B cell (primary cell): ENCODE measurements at regions not wholly inside any gene's neighbourhood (a gene's known extent, or its start where the extent isn't known, plus 50 kb on each side); places are given as distances from the start of the nearest gene placed in this dataset.

ENCODE experiments used
- ATAC-seq: fragments of 200-7000 bp; cut with Tn5 transposase; one replicate; pipeline ENCODE4 v1.10.0; 2021; ENCODE audit warnings: low read depth, mild to moderate bottlenecking, moderate number of reproducible peaks, moderate library complexity
- CTCF ChIA-PET: fragments of 350-600 bp; sonication (Branson Sonifier 250); formaldehyde crosslinking; loops from one replicate; lab custom pipeline; 2021; ENCODE audit warnings: antibody characterized with exemption, inconsistent platforms; lab: Charles Lee
- POLR2A ChIA-PET: fragments of 350-600 bp; sonication (Branson Sonifier 250); formaldehyde crosslinking; loops from one replicate; lab custom pipeline; 2021; ENCODE audit warnings: antibody characterized with exemption; lab: Charles Lee
- DNase-seq: peaks from one replicate; pipeline ENCODE4 v3.0.0; 2013
- H2AFZ ChIP-seq: 2 replicates; pipeline ENCODE4 v1.6.1; 2012; ENCODE audit warnings: mild to moderate bottlenecking, low read depth, low read length; ENCODE audit not compliant: insufficient read depth, poor library complexity, severe bottlenecking
- H3K27ac ChIP-seq, 2 donors: 1 replicate in 1 of 2; 2 replicates in 1 of 2; pipeline ENCODE4 v1.5.1; 2012 to 2013; ENCODE audit warnings: low read length in 2 of 2, mild to moderate bottlenecking in 2 of 2, moderate library complexity in 1 of 2
- H3K27me3 ChIP-seq, 4 experiments: fragments of 200-600 bp in 1 of 4; sonication (generic) in 1 of 4; replicated peaks in 1 of 4; 1 replicate in 2 of 4; 2 replicates in 2 of 4; pipeline versions ENCODE4 v1.6.1 to v1.7.0; 2013 to 2016; ENCODE audit warnings: low read length in 3 of 4, mild to moderate bottlenecking in 2 of 4, mixed read lengths in 1 of 4, moderate library complexity in 1 of 4; ENCODE audit not compliant: insufficient read depth in 4 of 4, control insufficient read depth in 3 of 4; ENCODE audit errors: control extremely low read depth in 1 of 4
- H3K36me3 ChIP-seq, 2 experiments: replicated peaks in 1 of 2; 1 replicate in 1 of 2; 2 replicates in 1 of 2; pipeline versions ENCODE4 v1.6.1 to v1.7.1; 2013; ENCODE audit warnings: low read length in 1 of 2; ENCODE audit not compliant: insufficient read depth in 2 of 2, control insufficient read depth in 1 of 2; ENCODE audit errors: control extremely low read depth in 1 of 2, extremely low read depth in 1 of 2
- H3K4me1 ChIP-seq, 2 donors: fragments of 200-600 bp in 1 of 2; sonication (generic) in 1 of 2; 1 replicate in 1 of 2; 2 replicates in 1 of 2; pipeline versions ENCODE4 v1.5.1 to v1.6.1; 2013 to 2017; ENCODE audit warnings: low read length in 2 of 2; ENCODE audit not compliant: control insufficient read depth in 2 of 2, insufficient read depth in 2 of 2
- H3K4me2 ChIP-seq: replicated peaks from 2 replicates; pipeline ENCODE3; 2012; ENCODE audit warnings: mild to moderate bottlenecking, low read depth, low read length; ENCODE audit not compliant: poor library complexity, severe bottlenecking
- H3K4me3 ChIP-seq, 5 experiments: fragments of 200-600 bp in 1 of 5; sonication (generic) in 1 of 5; 1 replicate in 3 of 5; 2 replicates in 2 of 5; pipeline versions ENCODE4 v1.5.1 to v1.7.0; 2011 to 2016; ENCODE audit warnings: low read length in 4 of 5, mild to moderate bottlenecking in 4 of 5, low read depth in 2 of 5, control low read depth in 1 of 5, moderate library complexity in 1 of 5; ENCODE audit not compliant: insufficient read depth in 1 of 5; ENCODE audit errors: control extremely low read depth in 1 of 5, extremely low read depth in 1 of 5
- H3K79me2 ChIP-seq: fragments of 200-600 bp; sonication (generic); one replicate; pipeline ENCODE4 v1.6.0; 2016; ENCODE audit warnings: low read length; ENCODE audit not compliant: control insufficient read depth, insufficient read depth
- H3K9ac ChIP-seq: fragments of 200-600 bp; sonication (generic); 2 replicates; pipeline ENCODE4 v1.6.1; 2017; ENCODE audit warnings: mild to moderate bottlenecking, low read length, moderate library complexity
- H3K9me3 ChIP-seq, 3 donors: one replicate each; pipeline versions ENCODE4 v1.6.1 to v1.7.1; 2013; ENCODE audit warnings: low read length in 2 of 3; ENCODE audit not compliant: control insufficient read depth in 2 of 3, insufficient read depth in 1 of 3; ENCODE audit errors: control extremely low read depth in 1 of 3
- H4K20me1 ChIP-seq: 2 replicates; pipeline ENCODE4 v1.6.0; 2012; ENCODE audit warnings: mild to moderate bottlenecking, low read length; ENCODE audit not compliant: insufficient read depth, control insufficient read depth, poor library complexity, severe bottlenecking
- H3K27ac Mint-ChIP-seq: one replicate; pipeline ENCODE4 v1.8.0; 2021; ENCODE audit warnings: mixed read lengths
- H3K27me3 Mint-ChIP-seq: one replicate; pipeline ENCODE4 v1.8.0; 2021; ENCODE audit warnings: mixed read lengths
- H3K4me1 Mint-ChIP-seq: one replicate; pipeline ENCODE4 v1.8.0; 2021; ENCODE audit warnings: mixed read lengths
- H3K4me3 Mint-ChIP-seq: one replicate; pipeline ENCODE4 v1.8.0; 2021; ENCODE audit warnings: mixed read lengths
- H3K9me3 Mint-ChIP-seq: one replicate; pipeline ENCODE4 v1.8.0; 2022; ENCODE audit warnings: mixed read lengths; ENCODE audit not compliant: insufficient read depth
- CTCF ChIP-seq: fragments of 200-600 bp; IDR thresholded peaks from one replicate; pipeline ENCODE4 v1.8.0; 2022; ENCODE audit warnings: antibody characterized with exemption, mild to moderate bottlenecking
- EZH2 ChIP-seq: IDR thresholded peaks from 2 replicates; pipeline ENCODE4 v1.6.1; 2012; ENCODE audit warnings: borderline replicate concordance, low read depth, mild to moderate bottlenecking, moderate library complexity, low read length; ENCODE audit not compliant: insufficient read depth, poor library complexity, severe bottlenecking
- WGBS: methylation state at CpG from one replicate; pipeline ENCODE4 v1.1.5; 2013; ENCODE audit warnings: missing lambda C conversion rate; ENCODE audit not compliant: insufficient coverage; 5-methylcytosine and 5-hydroxymethylcytosine counted together
- intact Hi-C: fragments of 100-400 bp; cut with micrococcal nuclease; formaldehyde crosslinking; loops from one replicate; pipeline ENCODE4 v1.10.0; 2022

GRCh38 chr7:54343511-54343910 is 198.7 kb upstream of the VSTM2A start:
- 98% methylated on average over 9 of the region's 9 CpGs for WGBS
- Histone ChIP-seq H3K4me1 (no peaks in the 10 kb centered on the region), H2AFZ (no peak overlapping the region), H3K9ac (no peak overlapping the region), H3K4me3 (no peak overlapping the region), H4K20me1 (no peaks in the 10 kb centered on the region), H3K27me3 (no peaks in the 10 kb centered on the region), H3K27ac (no peak overlapping the region), H3K4me2 (no peak overlapping the region), H3K36me3 (no peaks in the 10 kb centered on the region), H3K9me3 (peaks cover 0 to 13% (median 2%) of the 10 kb centered on the region in 3 donors), H3K79me2 (no peaks in the 10 kb centered on the region)
- Mint-ChIP-seq H3K9me3 (peaks cover 12% of the 10 kb centered on the region), H3K27me3 (no peaks in the 10 kb centered on the region), H3K4me1 (no peaks in the 10 kb centered on the region), H3K4me3 (no peak overlapping the region), H3K27ac (no peak overlapping the region)
- ChIA-PET CTCF (no interaction called here), POLR2A (no interaction called here)
- intact Hi-C loops, result no loop called here
- ATAC-seq, result no peak
- no peak for DNase-seq
- TF ChIP-seq EZH2 (no peak), CTCF (no peak)

GRCh38 chr7:54345746-54346145 is 196.4 kb upstream of the VSTM2A start:
- Histone ChIP-seq H2AFZ (no peak overlapping the region), H3K4me3 (no peak overlapping the region), H3K27ac (no peak overlapping the region), H4K20me1 (no peaks in the 10 kb centered on the region), H3K4me2 (no peak overlapping the region), H3K79me2 (no peaks in the 10 kb centered on the region), H3K36me3 (no peaks in the 10 kb centered on the region), H3K9me3 (peaks cover 0 to 10% (median 2%) of the 10 kb centered on the region in 3 donors), H3K27me3 (no peaks in the 10 kb centered on the region), H3K9ac (no peak overlapping the region), H3K4me1 (no peaks in the 10 kb centered on the region)
- H3K4me1 Mint-ChIP-seq, result no peaks in the 10 kb centered on the region
- no peak overlapping the region for H3K4me3 Mint-ChIP-seq
- TF ChIP-seq CTCF, result no peak
- no peak for TF ChIP-seq EZH2
- no peaks in the 10 kb centered on the region for H3K27me3 Mint-ChIP-seq
- DNase-seq (no peak), ATAC-seq (no peak)
- no peak overlapping the region for H3K27ac Mint-ChIP-seq
- WGBS, result 88% methylated on average over 1 of the region's 1 CpG
- H3K9me3 Mint-ChIP-seq, result peaks cover 14% of the 10 kb centered on the region
- intact Hi-C loops, result no loop called here
- ChIA-PET POLR2A (no interaction called here), CTCF (no interaction called here)
